ENCODE measurements at regions not wholly inside any gene's neighbourhood (a gene's known extent, or its start where the extent isn't known, plus 50 kb on each side); places are given as distances from the start of the nearest gene placed in this dataset.

GRCh38 chr13:79776531-79777295 is 295.8 kb downstream of the NDFIP2 start:
- TF ChIP-seq, protein P1, sequence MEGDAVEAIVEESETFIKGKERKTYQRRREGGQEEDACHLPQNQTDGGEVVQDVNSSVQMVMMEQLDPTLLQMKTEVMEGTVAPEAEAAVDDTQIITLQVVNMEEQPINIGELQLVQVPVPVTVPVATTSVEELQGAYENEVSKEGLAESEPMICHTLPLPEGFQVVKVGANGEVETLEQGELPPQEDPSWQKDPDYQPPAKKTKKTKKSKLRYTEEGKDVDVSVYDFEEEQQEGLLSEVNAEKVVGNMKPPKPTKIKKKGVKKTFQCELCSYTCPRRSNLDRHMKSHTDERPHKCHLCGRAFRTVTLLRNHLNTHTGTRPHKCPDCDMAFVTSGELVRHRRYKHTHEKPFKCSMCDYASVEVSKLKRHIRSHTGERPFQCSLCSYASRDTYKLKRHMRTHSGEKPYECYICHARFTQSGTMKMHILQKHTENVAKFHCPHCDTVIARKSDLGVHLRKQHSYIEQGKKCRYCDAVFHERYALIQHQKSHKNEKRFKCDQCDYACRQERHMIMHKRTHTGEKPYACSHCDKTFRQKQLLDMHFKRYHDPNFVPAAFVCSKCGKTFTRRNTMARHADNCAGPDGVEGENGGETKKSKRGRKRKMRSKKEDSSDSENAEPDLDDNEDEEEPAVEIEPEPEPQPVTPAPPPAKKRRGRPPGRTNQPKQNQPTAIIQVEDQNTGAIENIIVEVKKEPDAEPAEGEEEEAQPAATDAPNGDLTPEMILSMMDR (conservative IDR thresholded peaks at IDR 0.05; ENCODE audit: low read depth, low read length): no peak
- no peak for TF ChIP-seq EZH2 (IDR thresholded peaks at IDR 0.05; ENCODE audit: borderline replicate concordance, low read depth, low read length, poor library complexity, severe bottlenecking)
- peaks cover under 1% of the 10 kb centered on the region for H3K9me3 ChIP-seq (ENCODE audit: low read depth, low read length, poor library complexity, severe bottlenecking)
- POLR2A ChIA-PET (ENCODE audit: low non-redundant PET): no interaction called here
- no peaks in the 10 kb centered on the region for H3K36me3 ChIP-seq (ENCODE audit: insufficient read depth, low read length, poor library complexity, severe bottlenecking)
- BruUV-seq (replicated peaks): no TSS peak
- H3K4me1 ChIP-seq (ENCODE audit: insufficient read depth, low read length, poor library complexity, severe bottlenecking): peaks cover 22% of the 10 kb centered on the region
- intact Hi-C loops (cut with micrococcal nuclease; ENCODE audit: unreplicated experiment): loop anchor here (5.0 to 10.0 kb wide), 3 partner anchors 458 to 1238 kb away; no protein-coding TSS in a partner anchor
- H3K27me3 ChIP-seq (replicated peaks; ENCODE audit: insufficient read depth, low read depth, low read length, poor library complexity): no peaks in the 10 kb centered on the region
- CTCF ChIA-PET: no interaction called here
- no peak overlapping the region for H3K27ac ChIP-seq (ENCODE audit: low read depth, low read length, poor library complexity, severe bottlenecking)
- no peak overlapping the region for H3K4me3 ChIP-seq (ENCODE audit: low read depth, low read length, poor library complexity, severe bottlenecking)
- DNase-seq (ENCODE audit: low spot score): peak; percentile 82

DNA sequence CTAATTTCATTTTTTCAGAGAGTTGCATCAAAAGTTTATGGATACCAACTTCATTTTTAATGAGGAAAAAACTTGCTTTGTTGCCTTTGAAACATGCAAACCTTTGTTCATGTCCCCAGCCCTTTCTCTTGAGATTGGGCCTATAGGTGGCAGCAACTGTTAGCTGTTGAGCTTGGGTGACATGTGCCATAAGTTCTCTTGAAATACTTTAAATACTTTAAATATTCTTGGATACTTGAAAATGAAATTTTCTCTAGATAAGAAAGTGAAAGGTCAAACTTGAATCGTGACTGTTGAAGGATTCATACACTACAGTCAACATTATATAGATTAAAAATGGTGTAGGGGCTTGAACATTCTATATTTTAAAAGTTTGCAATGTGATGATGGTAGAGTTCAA is 294.9 kb downstream of the NDFIP2 start:
- peak; percentile 79 for DNase-seq (ENCODE audit: low spot score)
- intact Hi-C loops (cut with micrococcal nuclease; ENCODE audit: unreplicated experiment): loop anchor here (1.0 to 10.0 kb wide), 4 partner anchors 101 to 1239 kb away; no protein-coding TSS in a partner anchor
- Histone ChIP-seq H3K4me3 (ENCODE audit: low read depth, low read length, poor library complexity, severe bottlenecking) (no peak overlapping the region), H3K36me3 (ENCODE audit: insufficient read depth, low read length, poor library complexity, severe bottlenecking) (no peaks in the 10 kb centered on the region), H3K27ac (ENCODE audit: low read depth, low read length, poor library complexity, severe bottlenecking) (no peak overlapping the region), H3K27me3 (replicated peaks; ENCODE audit: insufficient read depth, low read depth, low read length, poor library complexity) (no peaks in the 10 kb centered on the region), H3K9me3 (ENCODE audit: low read depth, low read length, poor library complexity, severe bottlenecking) (peaks cover 9% of the 10 kb centered on the region), H3K4me1 (ENCODE audit: insufficient read depth, low read length, poor library complexity, severe bottlenecking) (peaks cover 22% of the 10 kb centered on the region)
- POLR2A ChIA-PET (ENCODE audit: low non-redundant PET): no interaction called here
- CTCF ChIA-PET: interaction anchor here (0.6 kb wide), 1 partner anchor 567 kb away, joined by 3 read pairs; no protein-coding TSS in a partner anchor
- no TSS peak for BruUV-seq (replicated peaks)
- no peak for TF ChIP-seq EZH2 (IDR thresholded peaks at IDR 0.05; ENCODE audit: borderline replicate concordance, low read depth, low read length, poor library complexity, severe bottlenecking)
- TF ChIP-seq, protein P1 (conservative IDR thresholded peaks at IDR 0.05; ENCODE audit: low read depth, low read length): peak; percentile 83

- Histone ChIP-seq H3K27ac (ENCODE audit: low read depth, low read length, poor library complexity, severe bottlenecking) (no peak overlapping the region), H3K36me3 (ENCODE audit: insufficient read depth, low read length, poor library complexity, severe bottlenecking) (no peaks in the 10 kb centered on the region), H3K9me3 (ENCODE audit: low read depth, low read length, poor library complexity, severe bottlenecking) (peaks cover 9% of the 10 kb centered on the region), H3K4me1 (ENCODE audit: insufficient read depth, low read length, poor library complexity, severe bottlenecking) (peaks cover 22% of the 10 kb centered on the region), H3K4me3 (ENCODE audit: low read depth, low read length, poor library complexity, severe bottlenecking) (no peak overlapping the region), H3K27me3 (replicated peaks; ENCODE audit: insufficient read depth, low read depth, low read length, poor library complexity) (no peaks in the 10 kb centered on the region)
- BruUV-seq (replicated peaks): no TSS peak
- TF ChIP-seq, protein P1 (conservative IDR thresholded peaks at IDR 0.05; ENCODE audit: low read depth, low read length): no peak
- no peak for TF ChIP-seq EZH2 (IDR thresholded peaks at IDR 0.05; ENCODE audit: borderline replicate concordance, low read depth, low read length, poor library complexity, severe bottlenecking)
- POLR2A ChIA-PET (ENCODE audit: low non-redundant PET): interaction anchor here (0.6 kb wide), 1 partner anchor 219 kb away, joined by 5 read pairs; no protein-coding TSS in a partner anchor
- DNase-seq (ENCODE audit: low spot score): peak; percentile 42
- CTCF ChIA-PET: no interaction called here
- intact Hi-C loops (cut with micrococcal nuclease; ENCODE audit: unreplicated experiment): loop anchor here (10.0 kb wide), 2 partner anchors 462 to 1242 kb away; no protein-coding TSS in a partner anchor
Observed at GRCh38 chr13:79772811-79773210, 291.9 kb downstream of the NDFIP2 start.
